HL-60 (cell line): ENCODE measurements at regions not wholly inside any gene's neighbourhood (a gene's known extent, or its start where the extent isn't known, plus 50 kb on each side); places are given as distances from the start of the nearest gene placed in this dataset.

Experiments
- GABPA ChIP-seq: IDR thresholded peaks from 2 replicates; pipeline ENCODE4 v1.6.1; 2012; ENCODE audit warnings: low read depth
- POLR2AphosphoS5 ChIP-seq: IDR thresholded peaks from 2 replicates; pipeline ENCODE4 v1.6.1; 2012; ENCODE audit warnings: low read depth
- TF ChIP-seq, protein P1 (sequence below): IDR thresholded peaks from one replicate; pipeline ENCODE4 v1.5.1; 2011; ENCODE audit warnings: low read length, control low read depth, inconsistent platforms; ENCODE audit not compliant: insufficient read depth
- TF ChIP-seq, protein P2 (sequence below): IDR thresholded peaks from 2 replicates; pipeline ENCODE4 v1.6.1; 2012; ENCODE audit warnings: low read depth; ENCODE audit not compliant: insufficient replicate concordance

DNA sequence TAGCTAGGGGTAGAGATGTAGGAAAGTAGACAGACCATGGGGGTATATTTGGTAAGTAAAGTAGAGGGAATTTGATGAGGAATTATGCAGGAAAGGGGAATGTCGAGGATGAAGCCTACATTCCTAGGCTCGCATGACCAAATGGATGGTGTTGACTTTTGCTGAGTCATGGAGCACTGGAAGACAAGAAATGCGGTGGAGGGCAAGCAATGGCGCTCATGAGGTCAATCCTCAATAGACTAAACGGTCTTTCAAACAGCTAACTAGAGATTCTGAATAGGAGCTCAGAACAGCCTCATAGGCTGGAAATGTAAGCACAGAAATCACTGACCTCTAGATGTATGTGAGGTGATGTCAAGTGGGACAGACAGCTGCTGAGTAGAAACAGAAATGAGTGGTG is 50.7 kb upstream of the FST start:
- TF ChIP-seq, protein P1, sequence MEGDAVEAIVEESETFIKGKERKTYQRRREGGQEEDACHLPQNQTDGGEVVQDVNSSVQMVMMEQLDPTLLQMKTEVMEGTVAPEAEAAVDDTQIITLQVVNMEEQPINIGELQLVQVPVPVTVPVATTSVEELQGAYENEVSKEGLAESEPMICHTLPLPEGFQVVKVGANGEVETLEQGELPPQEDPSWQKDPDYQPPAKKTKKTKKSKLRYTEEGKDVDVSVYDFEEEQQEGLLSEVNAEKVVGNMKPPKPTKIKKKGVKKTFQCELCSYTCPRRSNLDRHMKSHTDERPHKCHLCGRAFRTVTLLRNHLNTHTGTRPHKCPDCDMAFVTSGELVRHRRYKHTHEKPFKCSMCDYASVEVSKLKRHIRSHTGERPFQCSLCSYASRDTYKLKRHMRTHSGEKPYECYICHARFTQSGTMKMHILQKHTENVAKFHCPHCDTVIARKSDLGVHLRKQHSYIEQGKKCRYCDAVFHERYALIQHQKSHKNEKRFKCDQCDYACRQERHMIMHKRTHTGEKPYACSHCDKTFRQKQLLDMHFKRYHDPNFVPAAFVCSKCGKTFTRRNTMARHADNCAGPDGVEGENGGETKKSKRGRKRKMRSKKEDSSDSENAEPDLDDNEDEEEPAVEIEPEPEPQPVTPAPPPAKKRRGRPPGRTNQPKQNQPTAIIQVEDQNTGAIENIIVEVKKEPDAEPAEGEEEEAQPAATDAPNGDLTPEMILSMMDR: no peak
- TF ChIP-seq POLR2AphosphoS5: no peak
- TF ChIP-seq GABPA: no peak
- TF ChIP-seq, protein P2, sequence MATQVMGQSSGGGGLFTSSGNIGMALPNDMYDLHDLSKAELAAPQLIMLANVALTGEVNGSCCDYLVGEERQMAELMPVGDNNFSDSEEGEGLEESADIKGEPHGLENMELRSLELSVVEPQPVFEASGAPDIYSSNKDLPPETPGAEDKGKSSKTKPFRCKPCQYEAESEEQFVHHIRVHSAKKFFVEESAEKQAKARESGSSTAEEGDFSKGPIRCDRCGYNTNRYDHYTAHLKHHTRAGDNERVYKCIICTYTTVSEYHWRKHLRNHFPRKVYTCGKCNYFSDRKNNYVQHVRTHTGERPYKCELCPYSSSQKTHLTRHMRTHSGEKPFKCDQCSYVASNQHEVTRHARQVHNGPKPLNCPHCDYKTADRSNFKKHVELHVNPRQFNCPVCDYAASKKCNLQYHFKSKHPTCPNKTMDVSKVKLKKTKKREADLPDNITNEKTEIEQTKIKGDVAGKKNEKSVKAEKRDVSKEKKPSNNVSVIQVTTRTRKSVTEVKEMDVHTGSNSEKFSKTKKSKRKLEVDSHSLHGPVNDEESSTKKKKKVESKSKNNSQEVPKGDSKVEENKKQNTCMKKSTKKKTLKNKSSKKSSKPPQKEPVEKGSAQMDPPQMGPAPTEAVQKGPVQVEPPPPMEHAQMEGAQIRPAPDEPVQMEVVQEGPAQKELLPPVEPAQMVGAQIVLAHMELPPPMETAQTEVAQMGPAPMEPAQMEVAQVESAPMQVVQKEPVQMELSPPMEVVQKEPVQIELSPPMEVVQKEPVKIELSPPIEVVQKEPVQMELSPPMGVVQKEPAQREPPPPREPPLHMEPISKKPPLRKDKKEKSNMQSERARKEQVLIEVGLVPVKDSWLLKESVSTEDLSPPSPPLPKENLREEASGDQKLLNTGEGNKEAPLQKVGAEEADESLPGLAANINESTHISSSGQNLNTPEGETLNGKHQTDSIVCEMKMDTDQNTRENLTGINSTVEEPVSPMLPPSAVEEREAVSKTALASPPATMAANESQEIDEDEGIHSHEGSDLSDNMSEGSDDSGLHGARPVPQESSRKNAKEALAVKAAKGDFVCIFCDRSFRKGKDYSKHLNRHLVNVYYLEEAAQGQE: no peak
